ENCODE measurements at regions not wholly inside any gene's neighbourhood (a gene's known extent, or its start where the extent isn't known, plus 50 kb on each side); places are given as distances from the start of the nearest gene placed in this dataset.
"Not testable (repeated sequence)": the region's sequence is repeated elsewhere in the genome, so short reads cannot be mapped to it uniquely, and the experiment has no call there.

GRCh38 chr3:81868597-81868996 lies 107.2 kb upstream of the GBE1 start:
- H3K27me3 ChIP-seq (ENCODE audit: control insufficient read depth, insufficient read depth, low read length): no peaks in the 10 kb centered on the region
- no peaks in the 10 kb centered on the region for H3K4me1 ChIP-seq (ENCODE audit: control insufficient read depth, insufficient read depth, low read length)
- no peaks in the 10 kb centered on the region for H3K36me3 ChIP-seq (ENCODE audit: control insufficient read depth, insufficient read depth, low read length)
- no peaks in the 10 kb centered on the region for H3K9me3 ChIP-seq (ENCODE audit: control insufficient read depth, insufficient read depth, low read length)
- no CpG with 5 or more reads among the region's 1 CpG for WGBS (ENCODE audit: insufficient coverage, insufficient read length)
- no peak for DNase-seq (ENCODE audit: low read depth, low spot score)
- no peak overlapping the region for H3K4me3 ChIP-seq (ENCODE audit: low read length)
- H3K27ac ChIP-seq (ENCODE audit: low read length): no peak overlapping the region

DNA sequence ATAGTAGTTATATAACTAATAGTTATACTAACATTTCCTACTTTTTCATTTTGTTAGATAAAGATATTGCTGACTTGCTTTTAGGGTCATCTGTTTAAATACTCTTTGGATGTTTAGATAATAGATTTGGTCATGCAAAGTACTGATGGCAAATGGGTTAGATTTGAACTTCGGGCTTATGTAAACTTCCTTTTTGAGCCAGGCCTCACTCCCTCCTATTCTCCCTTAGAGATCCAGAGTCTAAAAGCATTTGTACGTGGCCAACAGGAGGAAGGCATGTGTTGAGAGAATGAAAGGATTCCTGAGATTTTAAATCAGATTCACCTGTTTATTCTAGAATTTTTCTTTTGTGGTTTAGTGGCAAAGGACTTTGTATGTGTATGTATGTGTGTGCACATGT lies 106.4 kb upstream of the GBE1 start:
- no CpG with 5 or more reads among the region's 2 CpGs for WGBS (ENCODE audit: insufficient coverage, insufficient read length)

DNA sequence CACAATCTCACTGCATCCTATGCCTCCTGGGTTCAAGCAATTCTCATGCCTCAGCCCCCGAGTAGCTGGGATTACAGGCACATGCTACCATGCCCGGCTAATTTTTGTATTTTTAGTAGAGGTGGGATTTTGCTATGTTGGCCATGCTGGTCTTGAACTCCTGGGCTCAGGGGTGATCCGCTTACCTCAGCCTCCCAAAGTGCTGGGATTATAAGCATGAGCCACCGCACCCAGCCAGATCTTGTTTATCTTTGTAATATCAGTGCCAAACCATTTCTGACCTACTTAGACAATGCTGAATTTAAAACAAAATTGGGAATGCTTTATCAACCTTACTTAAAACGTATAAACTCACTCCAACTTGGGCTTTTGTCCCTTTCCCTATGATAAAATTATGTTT lies 103.7 kb upstream of the GBE1 start:
- not testable (repeated sequence) for H3K36me3 ChIP-seq (ENCODE audit: control insufficient read depth, insufficient read depth, low read length); H3K4me1 ChIP-seq (ENCODE audit: control insufficient read depth, insufficient read depth, low read length); H3K27ac ChIP-seq (ENCODE audit: low read length); H3K4me3 ChIP-seq (ENCODE audit: low read length); DNase-seq (ENCODE audit: low read depth, low spot score); H3K27me3 ChIP-seq (ENCODE audit: control insufficient read depth, insufficient read depth, low read length); H3K9me3 ChIP-seq (ENCODE audit: control insufficient read depth, insufficient read depth, low read length)
- no CpG with 5 or more reads among the region's 5 CpGs for WGBS (ENCODE audit: insufficient coverage, insufficient read length)

More for the DNA sequence above, 106.4 kb upstream of the GBE1 start:
- Histone ChIP-seq H3K27me3 (ENCODE audit: control insufficient read depth, insufficient read depth, low read length) (no peaks in the 10 kb centered on the region), H3K27ac (ENCODE audit: low read length) (no peak overlapping the region), H3K36me3 (ENCODE audit: control insufficient read depth, insufficient read depth, low read length) (no peaks in the 10 kb centered on the region), H3K9me3 (ENCODE audit: control insufficient read depth, insufficient read depth, low read length) (no peaks in the 10 kb centered on the region), H3K4me1 (ENCODE audit: control insufficient read depth, insufficient read depth, low read length) (no peaks in the 10 kb centered on the region), H3K4me3 (ENCODE audit: low read length) (no peak overlapping the region)
- no peak for DNase-seq (ENCODE audit: low read depth, low spot score)

DNA sequence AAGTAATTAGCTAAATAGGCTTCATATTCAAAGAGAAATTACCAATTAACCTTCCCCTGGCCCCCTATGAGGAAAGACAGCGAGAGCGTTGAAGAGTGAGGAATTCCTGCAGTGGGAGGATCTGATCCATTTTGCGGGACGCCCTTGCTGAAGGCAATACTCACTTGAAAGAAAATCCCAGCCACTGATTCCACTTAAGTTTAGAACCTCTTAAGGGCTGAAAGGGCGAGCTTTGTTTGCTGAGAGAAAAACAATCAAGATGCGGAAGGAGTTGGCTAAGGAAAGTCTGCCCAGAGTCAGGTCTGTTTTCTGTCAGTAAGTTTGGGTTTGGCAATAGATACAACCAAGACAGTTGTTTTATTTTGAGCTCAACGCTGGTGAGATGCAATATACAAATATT lies 102.8 kb upstream of the GBE1 start:
- H3K9me3 ChIP-seq (ENCODE audit: control insufficient read depth, insufficient read depth, low read length): no peaks in the 10 kb centered on the region
- H3K4me1 ChIP-seq (ENCODE audit: control insufficient read depth, insufficient read depth, low read length): no peaks in the 10 kb centered on the region
- H3K27ac ChIP-seq (ENCODE audit: low read length): no peak overlapping the region
- no CpG with 5 or more reads among the region's 7 CpGs for WGBS (ENCODE audit: insufficient coverage, insufficient read length)
- no peaks in the 10 kb centered on the region for H3K27me3 ChIP-seq (ENCODE audit: control insufficient read depth, insufficient read depth, low read length)
- DNase-seq (ENCODE audit: low read depth, low spot score): peak; percentile 13
- no peak overlapping the region for H3K4me3 ChIP-seq (ENCODE audit: low read length)
- H3K36me3 ChIP-seq (ENCODE audit: control insufficient read depth, insufficient read depth, low read length): no peaks in the 10 kb centered on the region

DNA sequence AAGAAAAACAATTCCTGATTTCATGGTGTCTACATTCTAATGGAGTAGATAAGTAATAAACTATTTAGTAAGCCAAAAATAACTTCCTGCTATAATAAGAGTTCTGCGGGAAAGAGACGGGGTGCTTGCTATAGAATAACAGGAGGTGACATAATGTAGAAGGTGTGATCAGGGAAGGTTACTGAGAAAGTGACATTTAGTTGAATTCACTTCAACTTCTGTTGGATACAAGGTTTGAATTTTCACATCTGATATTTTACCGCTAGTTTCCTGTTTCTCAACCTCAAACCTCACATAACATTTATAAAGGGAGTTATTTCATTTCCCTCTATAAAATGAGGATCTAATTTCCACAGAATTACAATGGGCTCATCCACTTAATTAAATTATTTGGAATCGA lies 102.3 kb upstream of the GBE1 start:
- Histone ChIP-seq H3K4me1 (ENCODE audit: control insufficient read depth, insufficient read depth, low read length) (no peaks in the 10 kb centered on the region), H3K4me3 (ENCODE audit: low read length) (no peak overlapping the region)
- WGBS (ENCODE audit: insufficient coverage, insufficient read length): no CpG with 5 or more reads among the region's 4 CpGs

GRCh38 chr3:81861593-81861992 lies 100.1 kb upstream of the GBE1 start:
- Histone ChIP-seq H3K4me3 (ENCODE audit: low read length) (no peak overlapping the region), H3K27me3 (ENCODE audit: control insufficient read depth, insufficient read depth, low read length) (no peaks in the 10 kb centered on the region), H3K36me3 (ENCODE audit: control insufficient read depth, insufficient read depth, low read length) (no peaks in the 10 kb centered on the region), H3K4me1 (ENCODE audit: control insufficient read depth, insufficient read depth, low read length) (no peaks in the 10 kb centered on the region), H3K9me3 (ENCODE audit: control insufficient read depth, insufficient read depth, low read length) (no peaks in the 10 kb centered on the region), H3K27ac (ENCODE audit: low read length) (no peak overlapping the region)
- WGBS (ENCODE audit: insufficient coverage, insufficient read length): no CpG with 5 or more reads among the region's 1 CpG
- no peak for DNase-seq (ENCODE audit: low read depth, low spot score)

More for the DNA sequence above, 102.3 kb upstream of the GBE1 start:
- Histone ChIP-seq H3K36me3 (ENCODE audit: control insufficient read depth, insufficient read depth, low read length) (no peaks in the 10 kb centered on the region), H3K9me3 (ENCODE audit: control insufficient read depth, insufficient read depth, low read length) (no peaks in the 10 kb centered on the region), H3K27ac (ENCODE audit: low read length) (no peak overlapping the region), H3K27me3 (ENCODE audit: control insufficient read depth, insufficient read depth, low read length) (no peaks in the 10 kb centered on the region)
- DNase-seq (ENCODE audit: low read depth, low spot score): no peak

- Histone ChIP-seq H3K4me3 (ENCODE audit: low read length) (no peak overlapping the region), H3K36me3 (ENCODE audit: control insufficient read depth, insufficient read depth, low read length) (no peaks in the 10 kb centered on the region), H3K4me1 (ENCODE audit: control insufficient read depth, insufficient read depth, low read length) (no peaks in the 10 kb centered on the region), H3K9me3 (ENCODE audit: control insufficient read depth, insufficient read depth, low read length) (no peaks in the 10 kb centered on the region), H3K27me3 (ENCODE audit: control insufficient read depth, insufficient read depth, low read length) (no peaks in the 10 kb centered on the region), H3K27ac (ENCODE audit: low read length) (no peak overlapping the region)
- WGBS (ENCODE audit: insufficient coverage, insufficient read length): no CpG with 5 or more reads among the region's 1 CpG
- DNase-seq (ENCODE audit: low read depth, low spot score): no peak
Measured at GRCh38 chr3:81859524-81859923, 98.1 kb upstream of the GBE1 start.

GRCh38 chr3:81853431-81853830 lies 92.0 kb upstream of the GBE1 start:
- H3K27me3 ChIP-seq (ENCODE audit: control insufficient read depth, insufficient read depth, low read length): no peaks in the 10 kb centered on the region
- H3K4me3 ChIP-seq (ENCODE audit: low read length): no peak overlapping the region
- no peak for DNase-seq (ENCODE audit: low read depth, low spot score)
- no peaks in the 10 kb centered on the region for H3K4me1 ChIP-seq (ENCODE audit: control insufficient read depth, insufficient read depth, low read length)
- no peak overlapping the region for H3K27ac ChIP-seq (ENCODE audit: low read length)
- no CpG with 5 or more reads among the region's 3 CpGs for WGBS (ENCODE audit: insufficient coverage, insufficient read length)
- no peaks in the 10 kb centered on the region for H3K36me3 ChIP-seq (ENCODE audit: control insufficient read depth, insufficient read depth, low read length)
- H3K9me3 ChIP-seq (ENCODE audit: control insufficient read depth, insufficient read depth, low read length): no peaks in the 10 kb centered on the region

DNA sequence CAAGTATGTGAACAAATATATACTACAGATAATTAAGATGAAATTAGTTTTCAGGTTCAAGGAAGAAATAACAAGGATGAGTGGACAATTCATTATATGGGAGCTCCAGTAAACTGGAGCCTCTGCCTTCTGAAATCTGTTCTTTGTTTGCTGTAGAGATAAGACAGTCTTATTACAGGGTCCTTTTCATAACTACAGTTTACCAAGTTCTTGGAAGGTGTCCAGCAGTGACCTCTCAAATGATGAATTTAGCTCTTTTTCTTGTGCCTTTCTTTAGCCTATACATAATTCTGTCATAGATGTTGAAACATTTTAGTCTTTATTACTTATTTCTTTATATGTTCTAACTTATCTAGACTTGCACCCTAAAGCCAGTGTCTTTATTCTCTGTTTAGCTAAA lies 89.7 kb upstream of the GBE1 start:
- no peaks in the 10 kb centered on the region for H3K4me1 ChIP-seq (ENCODE audit: control insufficient read depth, insufficient read depth, low read length)
- H3K27me3 ChIP-seq (ENCODE audit: control insufficient read depth, insufficient read depth, low read length): no peaks in the 10 kb centered on the region
- no peaks in the 10 kb centered on the region for H3K9me3 ChIP-seq (ENCODE audit: control insufficient read depth, insufficient read depth, low read length)
- no peaks in the 10 kb centered on the region for H3K36me3 ChIP-seq (ENCODE audit: control insufficient read depth, insufficient read depth, low read length)
- H3K27ac ChIP-seq (ENCODE audit: low read length): no peak overlapping the region
- no peak for DNase-seq (ENCODE audit: low read depth, low spot score)
- H3K4me3 ChIP-seq (ENCODE audit: low read length): no peak overlapping the region

DNA sequence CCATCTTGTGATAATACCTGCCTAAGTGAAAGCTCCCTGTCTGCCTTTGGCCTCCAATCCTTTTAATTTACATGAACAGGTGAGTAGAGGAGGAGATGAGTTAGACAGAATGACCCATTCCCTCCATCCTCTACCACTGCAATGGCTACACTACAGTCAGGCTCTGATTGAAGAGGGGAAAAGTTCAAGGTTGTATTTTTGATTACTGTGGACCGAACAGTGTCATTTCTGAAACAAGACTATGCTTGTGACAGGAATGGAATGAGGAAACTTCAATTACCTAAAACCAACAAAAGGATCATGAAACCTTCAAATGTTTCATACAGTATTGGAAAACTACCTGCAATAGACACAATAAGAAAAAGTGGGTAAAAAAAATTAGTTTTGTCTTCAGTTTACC lies 85.5 kb upstream of the GBE1 start:
- Histone ChIP-seq H3K9me3 (ENCODE audit: control insufficient read depth, insufficient read depth, low read length) (no peaks in the 10 kb centered on the region), H3K27ac (ENCODE audit: low read length) (no peak overlapping the region), H3K4me1 (ENCODE audit: control insufficient read depth, insufficient read depth, low read length) (no peaks in the 10 kb centered on the region), H3K27me3 (ENCODE audit: control insufficient read depth, insufficient read depth, low read length) (no peaks in the 10 kb centered on the region), H3K4me3 (ENCODE audit: low read length) (no peak overlapping the region), H3K36me3 (ENCODE audit: control insufficient read depth, insufficient read depth, low read length) (no peaks in the 10 kb centered on the region)
- no peak for DNase-seq (ENCODE audit: low read depth, low spot score)
- no CpG with 5 or more reads among the region's 1 CpG for WGBS (ENCODE audit: insufficient coverage, insufficient read length)

DNA sequence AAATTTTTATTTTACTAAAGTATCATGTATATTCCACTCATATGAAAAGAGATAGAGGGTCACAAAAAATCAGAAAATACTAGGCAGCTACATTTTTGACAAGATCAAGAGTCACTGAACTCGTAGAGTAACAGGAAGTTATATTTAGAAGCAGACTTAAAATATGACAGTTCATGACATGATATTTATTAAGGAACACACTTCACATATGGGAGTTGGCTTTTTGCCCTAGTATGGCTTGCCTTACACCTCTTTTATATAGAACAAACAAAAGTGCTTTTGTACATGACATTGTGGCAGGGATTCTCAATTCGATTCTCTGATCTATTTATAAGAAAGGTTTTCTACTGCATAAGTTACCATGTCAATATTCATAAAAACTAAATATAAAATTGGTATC lies 80.1 kb upstream of the GBE1 start:
- DNase-seq (ENCODE audit: low read depth, low spot score): no peak
- H3K27me3 ChIP-seq (ENCODE audit: control insufficient read depth, insufficient read depth, low read length): no peaks in the 10 kb centered on the region
- no peaks in the 10 kb centered on the region; the same call in 1 of the 2 replicates for H3K4me1 ChIP-seq (ENCODE audit: control insufficient read depth, insufficient read depth, low read length)
- H3K27ac ChIP-seq (ENCODE audit: low read length): no peak overlapping the region
- H3K9me3 ChIP-seq (ENCODE audit: control insufficient read depth, insufficient read depth, low read length): no peaks in the 10 kb centered on the region
- H3K36me3 ChIP-seq (ENCODE audit: control insufficient read depth, insufficient read depth, low read length): no peaks in the 10 kb centered on the region
- no CpG with 5 or more reads among the region's 2 CpGs for WGBS (ENCODE audit: insufficient coverage, insufficient read length)
- no peak overlapping the region for H3K4me3 ChIP-seq (ENCODE audit: low read length)
